GM12874 (cell line): ENCODE measurements at regions not wholly inside any gene's neighbourhood (a gene's known extent, or its start where the extent isn't known, plus 50 kb on each side); places are given as distances from the start of the nearest gene placed in this dataset.

Experiments used
- CTCF ChIP-seq: IDR thresholded peaks from 2 replicates; pipeline ENCODE4 v1.5.1; 2011; ENCODE audit warnings: low read depth, mild to moderate bottlenecking, control low read depth, low read length, moderate library complexity; ENCODE audit not compliant: insufficient read depth

GRCh38 chr9:73024601-73025034, 71.8 kb upstream of the ALDH1A1 start:
- no peak for TF ChIP-seq CTCF

GRCh38 chr9:73023025-73023541, 70.2 kb upstream of the ALDH1A1 start:
- TF ChIP-seq CTCF, result peak; percentile 62; the same call in 1 of the 2 replicates

- no peak for TF ChIP-seq CTCF
Measured at GRCh38 chr9:73022353-73022752, 69.5 kb upstream of the ALDH1A1 start.

- TF ChIP-seq CTCF, result no peak
Measured at GRCh38 chr9:73020877-73021276, 68.0 kb upstream of the ALDH1A1 start.

GRCh38 chr9:73014011-73014410, 61.2 kb upstream of the ALDH1A1 start:
- no peak for TF ChIP-seq CTCF

GRCh38 chr9:73011956-73012355, 59.1 kb upstream of the ALDH1A1 start:
- TF ChIP-seq CTCF, result no peak

GRCh38 chr9:73011181-73011750, 58.4 kb upstream of the ALDH1A1 start:
- no peak for TF ChIP-seq CTCF
